ENCODE measurements at regions not wholly inside any gene's neighbourhood (a gene's known extent, or its start where the extent isn't known, plus 50 kb on each side); places are given as distances from the start of the nearest gene placed in this dataset.

DNA sequence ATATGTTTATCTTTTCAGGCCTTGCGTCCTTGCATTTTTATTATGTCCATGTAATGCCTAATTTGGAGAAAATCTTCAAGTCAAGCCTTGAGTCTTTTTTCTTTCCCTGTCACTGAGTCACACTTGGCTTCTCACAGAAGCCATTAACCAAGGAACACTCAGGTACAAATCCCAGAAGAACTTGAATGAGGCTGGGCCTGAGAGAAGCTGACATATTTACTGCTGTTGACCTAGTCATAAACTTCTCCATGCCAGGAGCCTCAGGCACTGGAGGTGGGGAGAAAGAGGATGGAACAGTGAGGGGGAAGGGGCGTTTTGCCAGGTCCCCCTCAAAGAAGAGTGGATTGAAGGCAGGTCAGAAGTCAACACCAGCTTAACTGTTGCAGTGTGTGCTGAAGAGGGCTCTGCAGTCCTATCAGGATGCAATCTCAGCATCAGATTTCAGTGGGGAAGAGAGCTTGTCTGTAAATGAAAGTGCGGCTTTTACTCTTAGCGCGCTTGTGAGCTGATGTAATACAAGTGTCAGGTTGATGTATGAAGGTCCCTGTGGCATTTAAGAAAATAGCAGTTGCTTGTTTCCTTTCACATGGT is 526.0 kb downstream of the ETS1 start:
- Histone ChIP-seq H2BK20ac (ENCODE audit: low read depth, low read length) (peak overlapping the region; percentile 68), H2AK5ac (ENCODE audit: low read depth, low read length) (no peak overlapping the region), H3K18ac (ENCODE audit: low read depth, low read length) (peak overlapping the region; percentile 17; the same call in 1 of the 2 replicates), H2BK5ac (ENCODE audit: low read depth, low read length, poor library complexity, severe bottlenecking) (peak overlapping the region; percentile 36), H2AFZ (replicated peaks; ENCODE audit: low read length, poor library complexity) (peak overlapping the region; percentile 81), H3K14ac (replicated peaks; ENCODE audit: low read depth, low read length) (no peak overlapping the region), H3K27me3 (ENCODE audit: control insufficient read depth, insufficient read depth, low read length) (no peaks in the 10 kb centered on the region), H3K56ac (ENCODE audit: extremely low read depth, insufficient read depth, low read length) (no peak overlapping the region), H3K9me1 (ENCODE audit: insufficient read depth, low read length) (no peaks in the 10 kb centered on the region; the same call in 1 of the 2 replicates), H4K91ac (ENCODE audit: insufficient read depth, low read depth, low read length) (peak overlapping the region; percentile 58), H3K4me3 (ENCODE audit: insufficient read depth, low read depth, low read length) (no peak overlapping the region), H3K79me1 (ENCODE audit: low read depth in 1 of 2, low read length in 2 of 2) (no peaks in the 10 kb centered on the region), H3K27ac (ENCODE audit: insufficient read depth, low read length) (peak overlapping the region; percentile 15; the same call in 1 of the 2 replicates), H3K9ac (ENCODE audit: low read depth, low read length) (peak overlapping the region; percentile 2; the same call in 1 of the 2 replicates), H3K4me1 (ENCODE audit: control insufficient read depth, insufficient read depth, low read length) (peaks cover 5% of the 10 kb centered on the region), H2BK120ac (ENCODE audit: low read depth, low read length) (peak overlapping the region; percentile 70), H3K36me3 (ENCODE audit: control insufficient read depth, insufficient read depth, low read length) (no peaks in the 10 kb centered on the region), H2BK15ac (ENCODE audit: low read depth, low read length) (0 out of 3 replicates have a peak overlapping the region, but pooled peaks have one; percentile 16), H3K4me2 (ENCODE audit: low read depth, low read length) (peak overlapping the region; percentile 60), H4K5ac (ENCODE audit: low read depth, low read length) (no peak overlapping the region), H3K4ac (ENCODE audit: low read depth, low read length) (peak overlapping the region; percentile 62; the same call in 1 of the 2 replicates), H2AK9ac (replicated peaks; ENCODE audit: low read depth, low read length, poor library complexity) (peak overlapping the region; percentile 25), H4K8ac (ENCODE audit: low read depth in 2 of 2, low read length in 2 of 2) (peak overlapping the region in 1 of 2 experiments; percentile 43; a peak in 1 of 4 replicates), H3K23ac (ENCODE audit: low read depth, low read length) (no peak overlapping the region), H4K20me1 (ENCODE audit: insufficient read depth, low read length) (no peaks in the 10 kb centered on the region), H3K9me3 (ENCODE audit: control insufficient read depth, insufficient read depth, low read length) (no peaks in the 10 kb centered on the region)
- intact Hi-C loops (cut with micrococcal nuclease) (no loop called here), dilution Hi-C loops (cut with HindIII; ENCODE audit: low sequenced_read_pairs, unreplicated experiment) (no loop called here), in situ Hi-C loops (cut with MboI; ENCODE audit: low sequenced_read_pairs) (no loop called here)
- ATAC-seq (ENCODE audit: low read depth) (peak; percentile 83), DNase-seq (peak; percentile 71)
- TF ChIP-seq, protein P1, sequence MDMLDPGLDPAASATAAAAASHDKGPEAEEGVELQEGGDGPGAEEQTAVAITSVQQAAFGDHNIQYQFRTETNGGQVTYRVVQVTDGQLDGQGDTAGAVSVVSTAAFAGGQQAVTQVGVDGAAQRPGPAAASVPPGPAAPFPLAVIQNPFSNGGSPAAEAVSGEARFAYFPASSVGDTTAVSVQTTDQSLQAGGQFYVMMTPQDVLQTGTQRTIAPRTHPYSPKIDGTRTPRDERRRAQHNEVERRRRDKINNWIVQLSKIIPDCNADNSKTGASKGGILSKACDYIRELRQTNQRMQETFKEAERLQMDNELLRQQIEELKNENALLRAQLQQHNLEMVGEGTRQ (IDR thresholded peaks at IDR 0.05; ENCODE audit: low read depth, low read length): no peak
- no peak for TF ChIP-seq CTCF (conservative IDR thresholded peaks at IDR 0.05; ENCODE audit: low read depth, low read length)
- TF ChIP-seq POLR2A (IDR thresholded peaks at IDR 0.05; ENCODE audit: low read depth, low read length): no peak
- no peak for TF ChIP-seq MAFK (IDR thresholded peaks at IDR 0.05; ENCODE audit: low read depth, low read length)
- TF ChIP-seq MAZ (IDR thresholded peaks at IDR 0.05; ENCODE audit: borderline replicate concordance, low read depth, low read length): no peak
- no peak for TF ChIP-seq RFX5 (IDR thresholded peaks at IDR 0.05; ENCODE audit: low read depth, low read length)
- TF ChIP-seq CHD1 (IDR thresholded peaks at IDR 0.05; ENCODE audit: low read depth, low read length): no peak
- TF ChIP-seq ELK1 (IDR thresholded peaks at IDR 0.05; ENCODE audit: borderline replicate concordance, low read depth, low read length): no peak
- TF ChIP-seq FOS (IDR thresholded peaks at IDR 0.05; ENCODE audit: low read depth, low read length): no peak
- TF ChIP-seq RAD21 (IDR thresholded peaks at IDR 0.05; ENCODE audit: low read length): no peak
- no peak for TF ChIP-seq BHLHE40 (IDR thresholded peaks at IDR 0.05; ENCODE audit: low read depth, low read length)
- no peak for TF ChIP-seq NFE2L2 (IDR thresholded peaks at IDR 0.05; ENCODE audit: low read depth, low read length)
- no peak for TF ChIP-seq CEBPB (IDR thresholded peaks at IDR 0.05; ENCODE audit: low read depth, low read length)
- ChIA-PET POLR2A (ENCODE audit: unreplicated experiment) (interaction anchor here (0.6 kb wide), 2 partner anchors 705 to 721 kb away, joined by 3 read pairs; no protein-coding TSS in a partner anchor), CTCF (interaction anchor here (0.7 kb wide), 1 partner anchor 13 kb away, joined by 3 read pairs; no protein-coding TSS in a partner anchor)
- 0% methylated on average over 4 of the region's 5 CpGs; no CpG with 5 or more reads in 1 of the 2 experiments for WGBS, 2 experiments (ENCODE audit: extremely low coverage in 2 of 2, insufficient read length in 1 of 2)
- BruUV-seq (replicated peaks): no TSS peak
